Upper lobe of right lung (tissue), 1 donor: ENCODE measurements at regions not wholly inside any gene's neighbourhood (a gene's known extent, or its start where the extent isn't known, plus 50 kb on each side); places are given as distances from the start of the nearest gene placed in this dataset.
A peak's percentile ranks its signal among the peaks of the same experiment; 100 is the strongest.
"Not testable (repeated sequence)": the region's sequence is repeated elsewhere in the genome, so short reads cannot be mapped to it uniquely, and the experiment has no call there.

Experiments used
- ATAC-seq: fragments of 200-7000 bp; cut with Tn5 transposase; one replicate; pipeline ENCODE4 v1.9.1; 2020; ENCODE audit warnings: mild to moderate bottlenecking, moderate library complexity
- DNase-seq: peaks from one replicate; pipeline ENCODE4 v3.0.0-alpha.2; 2020
- H3K27ac ChIP-seq: fragments of 200-600 bp; one replicate; pipeline ENCODE4 v1.8.0; 2022
- H3K27me3 ChIP-seq: fragments of 200-600 bp; one replicate; pipeline ENCODE4 v1.8.0; 2022; ENCODE audit warnings: mild to moderate bottlenecking
- H3K36me3 ChIP-seq: fragments of 200-600 bp; one replicate; pipeline ENCODE4 v1.8.0; 2022
- H3K4me1 ChIP-seq: fragments of 200-600 bp; one replicate; pipeline ENCODE4 v1.8.0; 2022
- H3K4me3 ChIP-seq: fragments of 200-600 bp; one replicate; pipeline ENCODE4 v1.8.0; 2022; ENCODE audit warnings: mild to moderate bottlenecking
- H3K9me3 ChIP-seq: fragments of 200-600 bp; one replicate; pipeline ENCODE4 v1.8.0; 2022
- CTCF ChIP-seq: fragments of 200-600 bp; IDR thresholded peaks from one replicate; pipeline ENCODE4 v1.8.0; 2022; ENCODE audit warnings: antibody characterized with exemption
- intact Hi-C: fragments of 100-400 bp; cut with DNase I; formaldehyde crosslinking; loops from one replicate; pipeline ENCODE4 v1.11.0; 2022
- donor health status: DM: no; HTN: yes; CAD: no; lungs with severe emphysema.

GRCh38 chr16:5918567-5919130 is 821.1 kb upstream of the EEF2KMT start:
- intact Hi-C loops = no loop called here
- no peak for TF ChIP-seq CTCF
- H3K27ac ChIP-seq = no peak overlapping the region
- H3K27me3 ChIP-seq = no peaks in the 10 kb centered on the region
- no peaks in the 10 kb centered on the region for H3K36me3 ChIP-seq
- H3K4me3 ChIP-seq = no peak overlapping the region
- ATAC-seq (peak; percentile 35), DNase-seq (no peak)
- H3K9me3 ChIP-seq = no peaks in the 10 kb centered on the region
- no peaks in the 10 kb centered on the region for H3K4me1 ChIP-seq

- Histone ChIP-seq H3K36me3 (no peaks in the 10 kb centered on the region), H3K27ac (no peak overlapping the region), H3K27me3 (no peaks in the 10 kb centered on the region), H3K4me3 (no peak overlapping the region), H3K4me1 (no peaks in the 10 kb centered on the region), H3K9me3 (no peaks in the 10 kb centered on the region)
- no peak for TF ChIP-seq CTCF
- ATAC-seq (no peak), DNase-seq (no peak)
- intact Hi-C loops = no loop called here
These were observed 820.0 kb upstream of the EEF2KMT start for GRCh38 chr16:5917436-5918195.

GRCh38 chr16:5916711-5917191 is 819.2 kb upstream of the EEF2KMT start:
- H3K9me3 ChIP-seq = no peaks in the 10 kb centered on the region
- H3K27ac ChIP-seq = no peak overlapping the region
- DNase-seq (no peak), ATAC-seq (no peak)
- intact Hi-C loops = no loop called here
- no peak overlapping the region for H3K4me3 ChIP-seq
- H3K27me3 ChIP-seq = no peaks in the 10 kb centered on the region
- H3K36me3 ChIP-seq = no peaks in the 10 kb centered on the region
- TF ChIP-seq CTCF = no peak
- no peaks in the 10 kb centered on the region for H3K4me1 ChIP-seq

- intact Hi-C loops = no loop called here
- H3K27me3 ChIP-seq = no peaks in the 10 kb centered on the region
- DNase-seq = no peak
- H3K9me3 ChIP-seq = no peaks in the 10 kb centered on the region
- H3K4me1 ChIP-seq = no peaks in the 10 kb centered on the region
- no peak for TF ChIP-seq CTCF
- H3K36me3 ChIP-seq = no peaks in the 10 kb centered on the region
- H3K27ac ChIP-seq = no peak overlapping the region
- no peak for ATAC-seq
- no peak overlapping the region for H3K4me3 ChIP-seq
These were observed 813.6 kb upstream of the EEF2KMT start for GRCh38 chr16:5911241-5911640.

GRCh38 chr16:5909556-5909955 is 812.0 kb upstream of the EEF2KMT start:
- H3K4me3 ChIP-seq, intact Hi-C loops, H3K27me3 ChIP-seq, H3K27ac ChIP-seq, DNase-seq, H3K9me3 ChIP-seq, ATAC-seq, H3K36me3 ChIP-seq, H3K4me1 ChIP-seq: not testable (repeated sequence)

GRCh38 chr16:5907544-5907943 is 809.9 kb upstream of the EEF2KMT start:
- Histone ChIP-seq H3K27me3 (no peaks in the 10 kb centered on the region), H3K4me3 (no peak overlapping the region), H3K4me1 (no peaks in the 10 kb centered on the region), H3K36me3 (no peaks in the 10 kb centered on the region), H3K9me3 (no peaks in the 10 kb centered on the region), H3K27ac (no peak overlapping the region)
- ATAC-seq (no peak), DNase-seq (no peak)
- intact Hi-C loops = no loop called here
- no peak for TF ChIP-seq CTCF
